ENCODE measurements at regions not wholly inside any gene's neighbourhood (a gene's known extent, or its start where the extent isn't known, plus 50 kb on each side); places are given as distances from the start of the nearest gene placed in this dataset.

- Histone ChIP-seq H3K27ac (ENCODE audit: low read depth, low read length) (no peak overlapping the region), H3K27me3 (ENCODE audit: insufficient read depth, low read length) (no peaks in the 10 kb centered on the region), H3K79me2 (ENCODE audit: insufficient read depth, low read length) (no peaks in the 10 kb centered on the region), H3K9me3 (ENCODE audit: low read depth, low read length) (peaks cover 3% of the 10 kb centered on the region), H3K4me3 (ENCODE audit: insufficient read depth, low read length) (no peak overlapping the region), H2AFZ (ENCODE audit: low read length) (no peak overlapping the region), H3K4me1 (ENCODE audit: insufficient read depth, low read length) (no peaks in the 10 kb centered on the region), H3K36me3 (ENCODE audit: insufficient read depth, low read length) (no peaks in the 10 kb centered on the region), H3K4me2 (ENCODE audit: insufficient read depth, low read length) (no peak overlapping the region), H4K20me1 (ENCODE audit: insufficient read depth, low read length) (no peaks in the 10 kb centered on the region)
- TF ChIP-seq, protein P1, sequence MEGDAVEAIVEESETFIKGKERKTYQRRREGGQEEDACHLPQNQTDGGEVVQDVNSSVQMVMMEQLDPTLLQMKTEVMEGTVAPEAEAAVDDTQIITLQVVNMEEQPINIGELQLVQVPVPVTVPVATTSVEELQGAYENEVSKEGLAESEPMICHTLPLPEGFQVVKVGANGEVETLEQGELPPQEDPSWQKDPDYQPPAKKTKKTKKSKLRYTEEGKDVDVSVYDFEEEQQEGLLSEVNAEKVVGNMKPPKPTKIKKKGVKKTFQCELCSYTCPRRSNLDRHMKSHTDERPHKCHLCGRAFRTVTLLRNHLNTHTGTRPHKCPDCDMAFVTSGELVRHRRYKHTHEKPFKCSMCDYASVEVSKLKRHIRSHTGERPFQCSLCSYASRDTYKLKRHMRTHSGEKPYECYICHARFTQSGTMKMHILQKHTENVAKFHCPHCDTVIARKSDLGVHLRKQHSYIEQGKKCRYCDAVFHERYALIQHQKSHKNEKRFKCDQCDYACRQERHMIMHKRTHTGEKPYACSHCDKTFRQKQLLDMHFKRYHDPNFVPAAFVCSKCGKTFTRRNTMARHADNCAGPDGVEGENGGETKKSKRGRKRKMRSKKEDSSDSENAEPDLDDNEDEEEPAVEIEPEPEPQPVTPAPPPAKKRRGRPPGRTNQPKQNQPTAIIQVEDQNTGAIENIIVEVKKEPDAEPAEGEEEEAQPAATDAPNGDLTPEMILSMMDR (IDR thresholded peaks at IDR 0.05; ENCODE audit: extremely low read depth, low read depth, low read length): no peak
- no peak for DNase-seq (ENCODE audit: insufficient read length, low spot score, missing footprints)
Measured at GRCh38 chr5:164881442-164881841, 1376.0 kb downstream of the MAT2B start.

DNA sequence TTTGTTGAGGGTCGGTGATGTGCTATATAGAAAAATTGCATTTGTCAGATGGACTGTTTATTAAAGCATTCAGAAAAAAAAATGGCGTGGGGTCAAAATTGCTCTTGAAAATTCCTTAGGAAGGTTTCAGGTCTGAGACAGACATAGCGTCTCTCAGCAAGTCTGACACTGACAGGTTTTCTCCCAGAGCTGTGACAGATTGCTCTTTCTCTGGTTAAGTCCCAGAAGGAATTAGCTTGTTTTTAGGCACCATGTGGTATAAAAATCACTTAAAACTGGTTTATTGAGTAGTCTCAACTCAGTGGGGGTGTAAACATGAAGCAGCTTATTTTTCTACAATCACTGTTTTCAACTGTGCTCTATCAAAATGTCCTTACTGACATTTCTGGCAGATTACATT is 1379.8 kb downstream of the MAT2B start:
- Histone ChIP-seq H3K4me1 (ENCODE audit: insufficient read depth, low read length) (no peaks in the 10 kb centered on the region), H3K9me3 (ENCODE audit: low read depth, low read length) (no peaks in the 10 kb centered on the region), H3K27me3 (ENCODE audit: insufficient read depth, low read length) (no peaks in the 10 kb centered on the region), H3K4me3 (ENCODE audit: insufficient read depth, low read length) (no peak overlapping the region), H3K4me2 (ENCODE audit: insufficient read depth, low read length) (no peak overlapping the region), H4K20me1 (ENCODE audit: insufficient read depth, low read length) (no peaks in the 10 kb centered on the region), H3K27ac (ENCODE audit: low read depth, low read length) (no peak overlapping the region), H3K36me3 (ENCODE audit: insufficient read depth, low read length) (no peaks in the 10 kb centered on the region), H2AFZ (ENCODE audit: low read length) (no peak overlapping the region), H3K79me2 (ENCODE audit: insufficient read depth, low read length) (no peaks in the 10 kb centered on the region)
- TF ChIP-seq, protein P1 (IDR thresholded peaks at IDR 0.05; ENCODE audit: extremely low read depth, low read depth, low read length): no peak
- no peak for DNase-seq (ENCODE audit: insufficient read length, low spot score, missing footprints)

DNA sequence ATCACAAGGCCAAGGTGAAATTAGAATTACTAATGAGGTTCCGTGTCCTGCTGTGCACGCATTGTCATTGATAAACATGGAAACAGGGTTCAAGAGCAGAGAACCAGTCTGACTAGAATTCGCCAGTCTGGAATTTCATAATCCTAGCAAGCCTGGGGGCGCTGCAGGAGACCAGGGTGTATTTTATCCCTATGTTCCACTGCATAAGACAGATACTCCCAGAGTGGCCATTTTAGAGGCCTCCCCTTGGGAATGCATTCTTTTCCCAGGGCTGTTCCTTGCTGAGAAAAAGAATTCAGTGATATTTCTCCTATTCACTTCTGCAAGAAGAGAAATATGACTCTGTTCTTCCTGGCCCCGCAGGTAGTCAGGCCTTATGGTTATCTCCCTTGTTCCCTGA is 1387.7 kb downstream of the MAT2B start:
- Histone ChIP-seq H2AFZ (ENCODE audit: low read length) (no peak overlapping the region), H3K27me3 (ENCODE audit: insufficient read depth, low read length) (no peaks in the 10 kb centered on the region), H4K20me1 (ENCODE audit: insufficient read depth, low read length) (no peaks in the 10 kb centered on the region), H3K4me1 (ENCODE audit: insufficient read depth, low read length) (no peaks in the 10 kb centered on the region), H3K27ac (ENCODE audit: low read depth, low read length) (no peak overlapping the region), H3K4me3 (ENCODE audit: insufficient read depth, low read length) (no peak overlapping the region), H3K4me2 (ENCODE audit: insufficient read depth, low read length) (no peak overlapping the region), H3K9me3 (ENCODE audit: low read depth, low read length) (no peaks in the 10 kb centered on the region), H3K79me2 (ENCODE audit: insufficient read depth, low read length) (no peaks in the 10 kb centered on the region), H3K36me3 (ENCODE audit: insufficient read depth, low read length) (no peaks in the 10 kb centered on the region)
- DNase-seq (ENCODE audit: insufficient read length, low spot score, missing footprints): no peak
- TF ChIP-seq, protein P1 (IDR thresholded peaks at IDR 0.05; ENCODE audit: extremely low read depth, low read depth, low read length): no peak

DNA sequence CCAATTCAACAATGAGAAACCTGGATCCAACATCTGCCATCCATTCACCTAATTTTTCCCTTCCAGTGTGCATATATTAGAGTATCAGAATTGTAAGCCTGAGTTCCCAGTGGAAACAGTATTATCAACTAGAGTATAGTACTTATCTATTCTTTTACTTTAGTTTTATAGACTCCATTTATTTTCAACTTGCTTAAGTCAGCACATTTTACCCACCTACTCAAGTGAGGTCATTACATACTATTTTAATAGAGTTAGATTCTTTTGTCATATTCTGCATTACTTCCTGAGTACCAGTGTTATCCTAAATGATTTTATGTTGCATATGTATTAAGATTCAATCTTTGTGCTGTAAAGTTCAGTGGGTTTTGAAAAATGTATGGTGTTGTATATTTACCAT is 1393.3 kb downstream of the MAT2B start:
- Histone ChIP-seq H3K4me2 (ENCODE audit: insufficient read depth, low read length) (no peak overlapping the region), H3K27ac (ENCODE audit: low read depth, low read length) (no peak overlapping the region), H3K9me3 (ENCODE audit: low read depth, low read length) (peaks cover 1% of the 10 kb centered on the region), H3K27me3 (ENCODE audit: insufficient read depth, low read length) (no peaks in the 10 kb centered on the region), H4K20me1 (ENCODE audit: insufficient read depth, low read length) (no peaks in the 10 kb centered on the region), H3K4me3 (ENCODE audit: insufficient read depth, low read length) (no peak overlapping the region), H3K36me3 (ENCODE audit: insufficient read depth, low read length) (no peaks in the 10 kb centered on the region), H2AFZ (ENCODE audit: low read length) (no peak overlapping the region), H3K4me1 (ENCODE audit: insufficient read depth, low read length) (no peaks in the 10 kb centered on the region), H3K79me2 (ENCODE audit: insufficient read depth, low read length) (no peaks in the 10 kb centered on the region)
- DNase-seq (ENCODE audit: insufficient read length, low spot score, missing footprints): no peak
- TF ChIP-seq, protein P1 (IDR thresholded peaks at IDR 0.05; ENCODE audit: extremely low read depth, low read depth, low read length): no peak
